HG02970 (cell line): ENCODE measurements at regions not wholly inside any gene's neighbourhood (a gene's known extent, or its start where the extent isn't known, plus 50 kb on each side); places are given as distances from the start of the nearest gene placed in this dataset.
A peak's percentile ranks its signal among the peaks of the same experiment; 100 is the strongest.
"Not testable (repeated sequence)": the region's sequence is repeated elsewhere in the genome, so short reads cannot be mapped to it uniquely, and the experiment has no call there.

Source experiments
- ATAC-seq: cut with Tn5 transposase; IDR thresholded peaks from one replicate; pipeline ENCODE4 v1.9.1; 2021; ENCODE audit warnings: mild to moderate bottlenecking, moderate library complexity, moderate number of reproducible peaks; ENCODE audit not compliant: unreplicated experiment, low FRiP score

GRCh38 chr18:24613896-24614640, 153.6 kb downstream of the HRH4 start:
- no peak for ATAC-seq

- no peak for ATAC-seq
Observed at GRCh38 chr18:24616653-24617052, 156.2 kb downstream of the HRH4 start.

GRCh38 chr18:24624421-24624820, 164.0 kb downstream of the HRH4 start:
- ATAC-seq, result not testable (repeated sequence)

- ATAC-seq, result no peak
Observed at GRCh38 chr18:24627644-24628315, 167.3 kb downstream of the HRH4 start.

- no peak for ATAC-seq
Observed at GRCh38 chr18:24628326-24628725, 167.9 kb downstream of the HRH4 start.

GRCh38 chr18:24629921-24630320, 169.5 kb downstream of the HRH4 start:
- ATAC-seq, result no peak

- ATAC-seq, result no peak
Observed at GRCh38 chr18:24630346-24630880, 170.0 kb downstream of the HRH4 start.

GRCh38 chr18:24631243-24632025, 171.0 kb downstream of the HRH4 start:
- ATAC-seq, result no peak

GRCh38 chr18:24632158-24632988, 171.9 kb downstream of the HRH4 start:
- ATAC-seq, result no peak

GRCh38 chr18:24633121-24633520, 172.7 kb downstream of the HRH4 start:
- ATAC-seq, result no peak

- no peak for ATAC-seq
Observed at GRCh38 chr18:24649571-24649970, 189.1 kb downstream of the HRH4 start.

- no peak for ATAC-seq
Observed at GRCh38 chr18:24651434-24651833, 191.0 kb downstream of the HRH4 start.

- ATAC-seq, result no peak
Observed at GRCh38 chr18:24656050-24656449, 195.6 kb downstream of the HRH4 start.

- ATAC-seq, result no peak
Observed at GRCh38 chr18:24656551-24657443, 196.4 kb downstream of the HRH4 start.

GRCh38 chr18:24657444-24657842, 197.0 kb downstream of the HRH4 start:
- ATAC-seq, result no peak

- no peak for ATAC-seq
Observed at GRCh38 chr18:24658302-24658701, 197.9 kb downstream of the HRH4 start.

GRCh38 chr18:24659827-24660720, 199.6 kb downstream of the HRH4 start:
- peak; percentile 84 for ATAC-seq

GRCh38 chr18:24660956-24661355, 200.5 kb downstream of the HRH4 start:
- no peak for ATAC-seq
